OCI-LY3 (cell line): ENCODE measurements at regions not wholly inside any gene's neighbourhood (a gene's known extent, or its start where the extent isn't known, plus 50 kb on each side); places are given as distances from the start of the nearest gene placed in this dataset.

ENCODE experiments used
- H2AFZ ChIP-seq: fragments of 200-600, 300-600 bp; shearing (Covaris generic); 2 replicates; pipeline ENCODE4 v1.6.0; 2014; ENCODE audit warnings: antibody characterized with exemption, low read depth, low read length
- H3K27ac ChIP-seq: fragments of 200-600, 300-600 bp; sonication (generic); 2 replicates; pipeline ENCODE4 v1.5.1; 2014; ENCODE audit warnings: mild to moderate bottlenecking, low read length, moderate library complexity, mixed read lengths
- H3K27me3 ChIP-seq: fragments of 200-600, 300-600 bp; sonication (generic); 2 replicates; pipeline ENCODE4 v1.6.1; 2014; ENCODE audit warnings: low read depth, low read length, mixed read lengths
- H3K36me3 ChIP-seq: fragments of 200-600, 300-600 bp; sonication (generic); replicated peaks from 2 replicates; pipeline ENCODE3; 2014; ENCODE audit warnings: low read depth, low read length, mixed read lengths
- H3K4me1 ChIP-seq: fragments of 300-600, 200-600 bp; sonication (generic); 2 replicates; pipeline ENCODE4 v1.6.1; 2014; ENCODE audit warnings: low read length, mixed read lengths
- H3K4me2 ChIP-seq: fragments of 200-600, 300-600 bp; sonication (generic); 2 replicates; pipeline ENCODE4 v1.6.1; 2014; ENCODE audit warnings: low read length, mixed read lengths
- H3K4me3 ChIP-seq: fragments of 300-600, 200-600 bp; sonication (generic); 2 replicates; pipeline ENCODE4 v1.5.1; 2014; ENCODE audit warnings: antibody characterized with exemption, mild to moderate bottlenecking, low read length, moderate library complexity
- H3K79me2 ChIP-seq: fragments of 300-600, 200-600 bp; shearing (Covaris generic); 2 replicates; pipeline ENCODE4 v1.6.1; 2014; ENCODE audit warnings: mild to moderate bottlenecking, low read length, mixed read lengths
- H3K9ac ChIP-seq: fragments of 300-600, 200-600 bp; shearing (Covaris generic); 2 replicates; pipeline ENCODE4 v1.6.0; 2014; ENCODE audit warnings: mild to moderate bottlenecking, low read length, moderate library complexity
- H3K9me3 ChIP-seq: fragments of 200-600, 300-600 bp; shearing (Covaris generic); 2 replicates; pipeline ENCODE4 v1.6.1; 2014; ENCODE audit warnings: low read length, mixed read lengths; ENCODE audit not compliant: insufficient read depth
- H4K20me1 ChIP-seq: fragments of 200-600, 300-600 bp; sonication (generic); 2 replicates; pipeline ENCODE4 v1.6.1; 2016; ENCODE audit warnings: low read length, mixed read lengths; ENCODE audit not compliant: insufficient read depth
- EZH2phosphoT487 ChIP-seq: fragments of 200-600 bp; shearing (Covaris generic); IDR thresholded peaks from 2 replicates; pipeline ENCODE4 v1.6.1; 2018; ENCODE audit warnings: antibody characterized with exemption, mixed run types, low read depth
- TF ChIP-seq, protein P1 (sequence below): fragments of 200-600, 300-600 bp; sonication (generic); IDR thresholded peaks from 2 replicates; pipeline ENCODE4 v1.5.1; 2014; ENCODE audit warnings: antibody characterized with exemption, low read length, low read depth

DNA sequence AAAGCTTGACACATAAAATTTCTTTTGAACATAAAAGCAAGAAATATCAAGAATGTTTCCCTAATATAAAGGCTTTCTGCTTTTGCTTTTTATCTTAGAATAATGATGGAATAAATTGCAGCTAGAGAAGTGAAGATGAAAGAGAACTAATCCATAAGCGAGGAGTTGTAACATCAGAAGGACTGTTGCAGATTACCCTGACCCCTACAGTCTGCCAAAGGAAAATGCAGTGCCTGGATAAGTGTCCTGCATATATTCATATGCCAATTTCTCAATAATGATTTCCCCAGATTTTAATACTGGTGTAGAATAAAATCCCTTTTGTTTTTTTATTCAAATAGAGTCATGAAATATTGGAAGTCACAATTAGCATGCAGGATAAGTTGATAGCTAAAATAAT is 115.9 kb downstream of the MAGEC2 start:
- Histone ChIP-seq H2AFZ (no peak overlapping the region), H3K27me3 (no peaks in the 10 kb centered on the region), H3K27ac (no peak overlapping the region), H4K20me1 (no peaks in the 10 kb centered on the region), H3K4me3 (no peak overlapping the region), H3K9me3 (no peaks in the 10 kb centered on the region), H3K4me2 (no peak overlapping the region), H3K79me2 (no peaks in the 10 kb centered on the region), H3K9ac (no peak overlapping the region), H3K4me1 (peaks cover 13% of the 10 kb centered on the region), H3K36me3 (no peaks in the 10 kb centered on the region)
- TF ChIP-seq, protein P1, sequence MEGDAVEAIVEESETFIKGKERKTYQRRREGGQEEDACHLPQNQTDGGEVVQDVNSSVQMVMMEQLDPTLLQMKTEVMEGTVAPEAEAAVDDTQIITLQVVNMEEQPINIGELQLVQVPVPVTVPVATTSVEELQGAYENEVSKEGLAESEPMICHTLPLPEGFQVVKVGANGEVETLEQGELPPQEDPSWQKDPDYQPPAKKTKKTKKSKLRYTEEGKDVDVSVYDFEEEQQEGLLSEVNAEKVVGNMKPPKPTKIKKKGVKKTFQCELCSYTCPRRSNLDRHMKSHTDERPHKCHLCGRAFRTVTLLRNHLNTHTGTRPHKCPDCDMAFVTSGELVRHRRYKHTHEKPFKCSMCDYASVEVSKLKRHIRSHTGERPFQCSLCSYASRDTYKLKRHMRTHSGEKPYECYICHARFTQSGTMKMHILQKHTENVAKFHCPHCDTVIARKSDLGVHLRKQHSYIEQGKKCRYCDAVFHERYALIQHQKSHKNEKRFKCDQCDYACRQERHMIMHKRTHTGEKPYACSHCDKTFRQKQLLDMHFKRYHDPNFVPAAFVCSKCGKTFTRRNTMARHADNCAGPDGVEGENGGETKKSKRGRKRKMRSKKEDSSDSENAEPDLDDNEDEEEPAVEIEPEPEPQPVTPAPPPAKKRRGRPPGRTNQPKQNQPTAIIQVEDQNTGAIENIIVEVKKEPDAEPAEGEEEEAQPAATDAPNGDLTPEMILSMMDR, result peak; percentile 54
- no peak for TF ChIP-seq EZH2phosphoT487

DNA sequence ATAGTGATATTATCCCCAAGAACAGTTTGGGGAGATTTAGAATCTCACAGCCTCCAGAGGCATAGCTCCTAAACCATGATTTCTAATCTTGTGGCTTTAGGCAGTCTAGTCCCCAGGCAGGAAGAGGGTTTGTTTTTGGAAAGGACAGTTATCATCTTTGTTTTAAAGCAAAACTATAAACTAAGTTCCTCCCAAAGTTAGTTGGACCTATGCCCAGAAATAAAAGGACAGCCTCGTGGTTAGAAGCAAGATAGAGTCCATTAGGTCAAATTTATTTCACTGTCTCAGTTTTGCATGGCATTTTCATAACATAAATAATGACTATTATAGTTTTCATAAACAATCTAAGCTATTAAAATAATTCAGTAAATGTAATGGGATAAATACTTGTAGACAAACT is 120.5 kb downstream of the MAGEC2 start:
- Histone ChIP-seq H3K4me3 (no peak overlapping the region), H3K79me2 (no peaks in the 10 kb centered on the region), H3K4me1 (peaks cover 6% of the 10 kb centered on the region), H4K20me1 (no peaks in the 10 kb centered on the region), H3K9ac (no peak overlapping the region), H3K9me3 (no peaks in the 10 kb centered on the region), H3K27ac (no peak overlapping the region), H3K36me3 (no peaks in the 10 kb centered on the region), H2AFZ (no peak overlapping the region), H3K27me3 (no peaks in the 10 kb centered on the region), H3K4me2 (no peak overlapping the region)
- TF ChIP-seq EZH2phosphoT487, result no peak

DNA sequence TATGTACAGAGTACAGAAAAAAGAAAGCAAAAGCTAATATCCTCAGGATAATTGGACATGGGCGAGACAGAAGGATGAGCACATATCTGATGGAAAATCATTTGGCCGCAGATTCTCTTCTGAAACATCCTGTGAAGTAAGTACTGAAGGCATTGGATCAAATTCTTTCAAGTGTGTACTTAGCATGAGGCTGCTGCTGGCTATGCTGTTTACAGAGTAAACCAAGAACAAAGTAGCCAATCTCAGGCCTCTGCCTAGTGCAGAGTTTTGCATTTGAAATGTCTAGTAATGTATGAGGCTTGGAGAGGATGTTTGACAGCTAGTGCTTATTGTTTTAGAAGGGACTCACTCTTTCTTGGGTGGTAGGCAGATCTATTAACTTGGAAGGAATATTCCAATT is 128.5 kb downstream of the MAGEC2 start:
- no peaks in the 10 kb centered on the region for H3K36me3 ChIP-seq
- no peaks in the 10 kb centered on the region for H3K4me1 ChIP-seq
- no peaks in the 10 kb centered on the region for H3K27me3 ChIP-seq
- no peak overlapping the region for H3K4me3 ChIP-seq
- H4K20me1 ChIP-seq, result no peaks in the 10 kb centered on the region
- H3K9me3 ChIP-seq, result no peaks in the 10 kb centered on the region
- H3K4me2 ChIP-seq, result no peak overlapping the region
- H3K9ac ChIP-seq, result no peak overlapping the region
- no peak overlapping the region for H2AFZ ChIP-seq
- TF ChIP-seq, protein P1, result no peak
- TF ChIP-seq EZH2phosphoT487, result no peak
- no peaks in the 10 kb centered on the region for H3K79me2 ChIP-seq
- H3K27ac ChIP-seq, result no peak overlapping the region

DNA sequence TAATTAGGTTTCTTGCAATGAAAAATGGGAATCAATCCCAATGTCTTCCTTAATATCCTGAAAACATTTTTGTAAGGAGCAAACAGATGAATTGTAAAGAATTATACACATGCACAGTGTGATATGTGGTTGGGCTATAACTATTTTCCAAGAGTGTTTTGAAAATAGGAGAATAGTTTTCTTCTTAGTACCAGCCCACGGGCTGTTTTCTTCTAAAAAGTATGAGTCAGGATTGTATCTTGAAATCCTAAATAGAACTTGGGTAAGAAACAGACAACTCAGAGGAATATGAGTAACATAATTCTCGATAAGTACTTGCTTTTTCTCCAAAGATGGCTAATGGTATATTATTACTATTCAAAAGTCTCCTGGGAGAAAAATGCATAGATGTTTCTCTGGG is 136.7 kb downstream of the MAGEC2 start:
- H3K4me2 ChIP-seq, result no peak overlapping the region
- no peaks in the 10 kb centered on the region for H4K20me1 ChIP-seq
- H3K36me3 ChIP-seq, result no peaks in the 10 kb centered on the region
- H3K27me3 ChIP-seq, result no peaks in the 10 kb centered on the region
- H3K9ac ChIP-seq, result no peak overlapping the region
- no peaks in the 10 kb centered on the region for H3K9me3 ChIP-seq
- TF ChIP-seq EZH2phosphoT487, result no peak
- TF ChIP-seq, protein P1, result no peak
- H3K79me2 ChIP-seq, result no peaks in the 10 kb centered on the region
- H3K27ac ChIP-seq, result no peak overlapping the region
- no peaks in the 10 kb centered on the region for H3K4me1 ChIP-seq
- no peak overlapping the region for H2AFZ ChIP-seq
- no peak overlapping the region for H3K4me3 ChIP-seq

DNA sequence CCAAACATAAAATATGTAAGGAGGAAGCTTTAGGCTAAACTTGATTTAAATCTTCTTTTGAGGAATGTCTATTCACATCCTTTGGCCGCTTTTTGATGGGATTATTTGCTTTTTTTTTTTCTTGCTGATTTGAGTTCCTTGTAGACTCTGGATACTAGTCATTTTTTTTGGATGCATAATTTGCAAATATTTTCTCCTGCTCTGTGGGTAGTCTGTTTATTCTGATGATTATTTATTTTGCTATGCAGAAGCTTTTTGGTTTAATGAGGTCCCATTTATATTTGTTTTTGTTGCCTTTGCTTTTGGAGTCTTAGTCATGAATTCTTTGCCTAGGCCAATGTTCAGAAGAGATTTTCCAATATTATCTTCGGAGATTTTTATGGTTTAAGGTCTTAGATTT is 144.9 kb downstream of the MAGEC2 start:
- no peaks in the 10 kb centered on the region for H3K9me3 ChIP-seq
- H4K20me1 ChIP-seq, result no peaks in the 10 kb centered on the region
- H2AFZ ChIP-seq, result no peak overlapping the region
- no peaks in the 10 kb centered on the region for H3K27me3 ChIP-seq
- no peaks in the 10 kb centered on the region for H3K36me3 ChIP-seq
- no peak overlapping the region for H3K27ac ChIP-seq
- H3K79me2 ChIP-seq, result no peaks in the 10 kb centered on the region
- no peaks in the 10 kb centered on the region for H3K4me1 ChIP-seq
- H3K4me3 ChIP-seq, result no peak overlapping the region
- no peak overlapping the region for H3K4me2 ChIP-seq
- no peak overlapping the region for H3K9ac ChIP-seq
- no peak for TF ChIP-seq EZH2phosphoT487
- TF ChIP-seq, protein P1, result no peak
